WTC11 (cell line): ENCODE measurements at regions not wholly inside any gene's neighbourhood (a gene's known extent, or its start where the extent isn't known, plus 50 kb on each side); places are given as distances from the start of the nearest gene placed in this dataset.

Experiments
- ATAC-seq: fragments of 200-7000 bp; cut with Tn5 transposase; 2 replicates; pipeline ENCODE4 v1.10.0; 2021; ENCODE audit warnings: mild to moderate bottlenecking, moderate library complexity
- CTCF ChIA-PET: fragments of 300-600 bp; sonication (Branson Sonifier 250); formaldehyde crosslinking; loops from one replicate; lab custom pipeline; 2021; ENCODE audit warnings: antibody characterized with exemption; lab: Charles Lee
- POLR2A ChIA-PET: fragments of 350-600 bp; sonication (Branson Sonifier 250); formaldehyde crosslinking; loops from one replicate; lab custom pipeline; 2021; ENCODE audit warnings: antibody characterized with exemption; lab: Charles Lee
- DNase-seq: peaks from one replicate; pipeline ENCODE4 v3.0.0; 2021; ENCODE audit warnings: low spot score
- H3K27ac Mint-ChIP-seq: 2 replicates; pipeline ENCODE4 v1.8.0; 2021; ENCODE audit warnings: mixed read lengths
- H3K27me3 Mint-ChIP-seq: 2 replicates; pipeline ENCODE4 v1.8.0; 2021; ENCODE audit warnings: low read depth, mild to moderate bottlenecking, moderate library complexity, mixed read lengths
- H3K36me3 Mint-ChIP-seq: 2 replicates; pipeline ENCODE4 v1.8.0; 2021; ENCODE audit warnings: mixed read lengths
- H3K4me1 Mint-ChIP-seq: 2 replicates; pipeline ENCODE4 v1.8.0; 2022; ENCODE audit warnings: mixed read lengths
- H3K4me3 Mint-ChIP-seq: 2 replicates; pipeline ENCODE4 v1.8.0; 2021; ENCODE audit warnings: mild to moderate bottlenecking, moderate library complexity, mixed read lengths
- H3K9me3 Mint-ChIP-seq: 2 replicates; pipeline ENCODE4 v1.8.0; 2021; ENCODE audit warnings: mixed read lengths
- ESRRA ChIP-seq: sonication (generic); formaldehyde crosslinking; IDR thresholded peaks from 2 replicates; pipeline ENCODE4 v1.8.1; 2022; ENCODE audit warnings: mild to moderate bottlenecking, missing genetic modification reagents, borderline replicate concordance
- FOXP4 ChIP-seq: sonication (generic); formaldehyde crosslinking; IDR thresholded peaks from 2 replicates; pipeline ENCODE4 v1.8.0; 2022; ENCODE audit warnings: mild to moderate bottlenecking, missing genetic modification reagents
- GRHL2 ChIP-seq: fragments of 250-450 bp; sonication (Bioruptor Pico); IDR thresholded peaks from 2 replicates; pipeline ENCODE4 v1.8.0; 2022; ENCODE audit warnings: mild to moderate bottlenecking, moderate library complexity; ENCODE audit not compliant: insufficient replicate concordance, severe bottlenecking
- HMGA2 ChIP-seq: fragments of 250-450 bp; sonication (Bioruptor Pico); IDR thresholded peaks from 2 replicates; pipeline ENCODE4 v1.4.0; 2021; ENCODE audit warnings: mild to moderate bottlenecking, moderate library complexity
- IRF2 ChIP-seq: sonication (generic); formaldehyde crosslinking; IDR thresholded peaks from 2 replicates; pipeline ENCODE4 v1.8.0; 2022; ENCODE audit warnings: low read depth, missing genetic modification reagents, borderline replicate concordance
- KAT7 ChIP-seq: sonication (generic); formaldehyde crosslinking; IDR thresholded peaks from 2 replicates; pipeline ENCODE4 v1.8.1; 2023; ENCODE audit warnings: missing genetic modification reagents, mild to moderate bottlenecking, borderline replicate concordance
- MAX ChIP-seq: sonication (generic); formaldehyde crosslinking; IDR thresholded peaks from 2 replicates; pipeline ENCODE4 v1.8.0; 2022; ENCODE audit warnings: mild to moderate bottlenecking, missing genetic modification reagents
- NR1H2 ChIP-seq: sonication (generic); formaldehyde crosslinking; IDR thresholded peaks from 2 replicates; pipeline ENCODE4 v1.9.0; 2021; ENCODE audit warnings: mild to moderate bottlenecking, moderate library complexity, missing genetic modification reagents
- OVOL2 ChIP-seq: fragments of 250-450 bp; sonication (Bioruptor Pico); IDR thresholded peaks from 2 replicates; pipeline ENCODE4 v1.9.0; 2021; ENCODE audit warnings: mild to moderate bottlenecking, borderline replicate concordance
- RORB ChIP-seq: fragments of 250-450 bp; sonication (Bioruptor Pico); IDR thresholded peaks from 2 replicates; pipeline ENCODE4 v1.9.0; 2021; ENCODE audit warnings: mild to moderate bottlenecking
- STAT6 ChIP-seq: sonication (generic); formaldehyde crosslinking; conservative IDR thresholded peaks from 2 replicates; pipeline ENCODE4 v1.8.1; 2023; ENCODE audit warnings: mild to moderate bottlenecking, low read depth, missing genetic modification reagents, moderate library complexity
- ZNF219 ChIP-seq: sonication (generic); formaldehyde crosslinking; IDR thresholded peaks from 2 replicates; pipeline ENCODE4 v1.8.0; 2023; ENCODE audit warnings: missing genetic modification reagents, mild to moderate bottlenecking, borderline replicate concordance
- ZNF263 ChIP-seq: sonication (generic); formaldehyde crosslinking; IDR thresholded peaks from 2 replicates; pipeline ENCODE4 v1.8.1; 2022; ENCODE audit warnings: low read depth, mild to moderate bottlenecking, moderate library complexity, missing genetic modification reagents
- ZNF423 ChIP-seq: fragments of 250-450 bp; sonication (Bioruptor Pico); IDR thresholded peaks from 2 replicates; pipeline ENCODE4 v2.1.2; 2022; ENCODE audit warnings: mild to moderate bottlenecking, moderate library complexity
- ZNF425 ChIP-seq: fragments of 250-450 bp; sonication (Bioruptor Pico); conservative IDR thresholded peaks from 2 replicates; pipeline ENCODE4 v1.9.0; 2021; ENCODE audit warnings: mild to moderate bottlenecking
- ZNF512 ChIP-seq: sonication (generic); formaldehyde crosslinking; IDR thresholded peaks from 2 replicates; pipeline ENCODE4 v1.8.1; 2022; ENCODE audit warnings: missing genetic modification reagents, borderline replicate concordance
- ZSCAN18 ChIP-seq: fragments of 250-450 bp; sonication (Bioruptor Pico); IDR thresholded peaks from 2 replicates; pipeline ENCODE4 v2.1.2; 2022; ENCODE audit warnings: mild to moderate bottlenecking, moderate library complexity

- peaks cover 18% of the 10 kb centered on the region for H3K4me1 Mint-ChIP-seq
- CTCF ChIA-PET: interaction anchor here (1.2 to 1.7 kb wide), 2 partner anchors 16 to 21 kb away, joined by 5 to 6 read pairs; no protein-coding TSS in a partner anchor
- no peak; the same call in 1 of the 2 replicates for ATAC-seq
These were observed 151.8 kb downstream of the RDH14 start for GRCh38 chr2:18408638-18409037.

More at GRCh38 chr2:18408638-18409037, 151.8 kb downstream of the RDH14 start:
- DNase-seq: no peak
- no peak overlapping the region for H3K4me3 Mint-ChIP-seq
- H3K27me3 Mint-ChIP-seq: no peaks in the 10 kb centered on the region
- no peaks in the 10 kb centered on the region for H3K9me3 Mint-ChIP-seq
- TF ChIP-seq ZNF263 (CRISPR knock-in tag) (no peak), NR1H2 (no peak), MAX (CRISPR knock-in tag) (no peak), ESRRA (CRISPR knock-in tag) (no peak), HMGA2 (CRISPR knock-in tag) (no peak), ZNF512 (CRISPR knock-in tag) (no peak), ZSCAN18 (CRISPR knock-in tag) (no peak), GRHL2 (CRISPR knock-in tag) (no peak), ZNF423 (no peak), OVOL2 (CRISPR knock-in tag) (no peak), KAT7 (no peak), IRF2 (CRISPR knock-in tag) (no peak), RORB (no peak), ZNF219 (CRISPR knock-in tag) (no peak), STAT6 (CRISPR knock-in tag) (no peak), ZNF425 (CRISPR knock-in tag) (no peak), FOXP4 (CRISPR knock-in tag) (no peak)
- no peak overlapping the region for H3K27ac Mint-ChIP-seq
- POLR2A ChIA-PET: no interaction called here
- H3K36me3 Mint-ChIP-seq: no peaks in the 10 kb centered on the region
